GM23248 (cell line): ENCODE measurements at regions not wholly inside any gene's neighbourhood (a gene's known extent, or its start where the extent isn't known, plus 50 kb on each side); places are given as distances from the start of the nearest gene placed in this dataset.

ENCODE experiments used
- EZH2 ChIP-seq: fragments of 200-600 bp; sonication (generic); IDR thresholded peaks from 2 replicates; pipeline ENCODE4 v1.6.1; 2018; ENCODE audit warnings: antibody characterized with exemption, mild to moderate bottlenecking; ENCODE audit not compliant: insufficient read depth, poor library complexity, severe bottlenecking
- EZH2phosphoT487 ChIP-seq: fragments of 200-600 bp; sonication (generic); IDR thresholded peaks from 2 replicates; pipeline ENCODE4 v1.6.1; 2018; ENCODE audit warnings: antibody characterized with exemption, moderate library complexity, mild to moderate bottlenecking, low read depth; ENCODE audit not compliant: insufficient read depth

GRCh38 chr1:175864183-175864582 lies 120.8 kb upstream of the TNR start:
- no peak for TF ChIP-seq EZH2
- no peak for TF ChIP-seq EZH2phosphoT487
